Stimulated activated CD8-positive, alpha-beta memory T cell treated with anti-CD3 and anti-CD28 coated beads, Interleukin-4, amount 100 ng/mL, for 48 hours (primary cell): ENCODE measurements at regions not wholly inside any gene's neighbourhood (a gene's known extent, or its start where the extent isn't known, plus 50 kb on each side); places are given as distances from the start of the nearest gene placed in this dataset.
"Not testable (repeated sequence)": the region's sequence is repeated elsewhere in the genome, so short reads cannot be mapped to it uniquely, and the experiment has no call there.

Experiments
- DNase-seq: peaks from one replicate; pipeline ENCODE4 v3.0.0-alpha.2; 2020

DNA sequence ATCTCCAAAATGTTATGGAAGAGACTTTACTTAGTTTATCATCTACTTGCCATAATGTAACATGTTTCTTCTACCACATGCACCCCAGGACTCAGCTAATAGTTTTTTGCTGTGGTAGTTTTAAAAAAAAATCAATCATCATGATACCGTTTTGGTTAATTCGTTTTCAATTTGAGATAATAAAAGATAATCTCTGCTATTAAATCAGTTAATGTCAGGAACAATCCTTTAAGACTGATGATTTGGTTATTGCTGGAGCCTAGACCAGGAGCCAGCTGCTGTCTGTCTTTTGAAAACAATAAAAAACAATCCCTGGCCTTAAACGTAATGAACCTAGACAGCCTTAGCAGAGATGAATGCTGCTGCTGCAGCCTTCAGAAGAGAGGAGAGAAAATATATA, 403.7 kb downstream of the OXSM start:
- no peak for DNase-seq

DNA sequence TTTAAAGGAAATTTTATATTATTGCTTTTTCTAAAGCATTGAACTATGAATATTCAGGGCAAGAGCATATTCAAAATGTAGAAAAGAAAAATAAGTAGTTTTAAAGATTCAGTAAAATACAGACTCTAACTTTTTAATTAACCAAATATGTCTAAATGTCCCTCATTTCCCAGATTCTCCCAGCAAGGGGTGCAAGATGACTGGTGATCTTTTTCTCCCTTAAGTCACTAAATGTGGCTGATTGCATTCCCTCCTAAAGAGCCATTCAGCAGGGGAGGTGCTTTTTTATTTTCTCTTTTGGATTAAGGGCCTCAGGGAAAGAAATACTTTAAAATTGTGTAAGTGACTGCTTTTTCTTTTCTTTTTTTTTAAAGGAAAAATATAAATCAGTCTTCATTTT, 406.9 kb downstream of the OXSM start:
- no peak for DNase-seq

DNA sequence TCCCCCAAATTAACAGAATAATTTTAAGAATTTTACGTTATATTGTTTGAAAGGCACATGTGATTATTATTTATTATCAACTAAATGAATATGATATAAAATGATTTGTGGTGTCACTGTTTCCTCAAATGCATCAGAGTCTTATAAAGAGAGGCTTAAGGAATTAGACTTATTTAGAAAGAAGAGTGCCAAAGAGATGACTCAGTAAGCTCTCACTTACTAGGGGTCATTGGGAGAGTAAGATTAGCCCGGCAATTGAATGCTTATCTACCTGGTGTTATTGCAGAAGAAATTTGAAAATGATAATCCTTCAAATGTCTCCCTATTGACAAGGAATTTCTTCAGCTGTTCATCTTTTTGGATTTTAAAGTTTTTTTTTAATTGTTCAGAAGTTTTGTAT, 408.7 kb downstream of the OXSM start:
- DNase-seq: no peak

DNA sequence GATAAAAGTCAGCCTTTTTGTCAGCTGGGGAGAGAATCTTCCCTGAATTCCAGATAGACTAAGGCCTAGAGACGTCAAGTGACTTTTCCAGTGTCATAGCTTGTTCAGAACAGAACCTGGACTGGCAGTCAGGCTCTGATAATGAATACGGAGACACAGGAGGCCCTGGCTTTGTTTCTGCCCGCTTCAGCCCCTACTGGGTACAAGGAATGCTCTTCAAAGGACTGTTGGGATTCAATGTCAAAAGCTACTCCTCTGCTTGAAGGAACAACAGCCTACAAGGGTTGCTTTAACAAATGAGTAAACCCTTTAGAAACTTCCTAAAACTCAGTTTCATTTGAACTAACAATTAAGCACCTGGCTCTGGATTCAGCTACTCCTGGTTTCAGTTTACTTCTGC, 412.3 kb downstream of the OXSM start:
- DNase-seq: no peak

DNA sequence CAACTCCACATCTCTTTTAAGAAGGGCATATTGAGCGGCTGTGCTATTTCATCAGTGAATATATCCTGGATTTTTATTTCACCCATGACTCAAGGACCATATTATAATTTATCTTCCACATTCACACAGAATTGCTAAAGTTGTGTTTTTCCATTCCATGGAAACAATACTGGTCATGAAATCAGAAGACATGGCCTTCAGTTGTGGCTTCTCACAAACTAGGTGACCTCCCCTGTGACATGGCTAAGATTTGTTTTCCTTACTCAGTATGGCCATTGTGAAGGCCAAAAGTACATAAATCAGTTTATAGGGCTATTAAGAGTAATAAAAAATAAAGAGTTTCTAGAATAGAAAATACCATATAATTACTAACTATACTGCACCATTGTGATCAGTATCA, 415.6 kb downstream of the OXSM start:
- no peak for DNase-seq

DNA sequence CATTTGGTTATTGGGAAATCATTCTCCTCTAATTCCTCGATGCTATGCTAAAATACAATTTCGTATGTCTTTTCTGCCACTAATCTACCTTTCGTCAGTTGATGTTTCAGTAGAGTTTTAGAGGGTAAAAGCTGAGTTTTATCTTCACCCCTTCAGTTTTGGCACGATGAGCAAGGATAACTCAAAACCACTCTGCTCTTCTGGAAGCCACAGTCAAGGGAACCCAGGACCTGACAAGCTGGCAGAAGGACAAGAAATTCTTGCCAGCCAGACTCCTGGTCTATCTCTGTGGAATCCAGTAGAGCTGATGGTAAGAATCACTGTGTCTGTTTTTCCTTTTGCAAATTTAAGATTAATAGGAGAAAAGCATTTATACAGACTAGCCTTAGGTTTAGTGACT, 414.4 kb upstream of the LRRC3B start:
- DNase-seq: no peak

DNA sequence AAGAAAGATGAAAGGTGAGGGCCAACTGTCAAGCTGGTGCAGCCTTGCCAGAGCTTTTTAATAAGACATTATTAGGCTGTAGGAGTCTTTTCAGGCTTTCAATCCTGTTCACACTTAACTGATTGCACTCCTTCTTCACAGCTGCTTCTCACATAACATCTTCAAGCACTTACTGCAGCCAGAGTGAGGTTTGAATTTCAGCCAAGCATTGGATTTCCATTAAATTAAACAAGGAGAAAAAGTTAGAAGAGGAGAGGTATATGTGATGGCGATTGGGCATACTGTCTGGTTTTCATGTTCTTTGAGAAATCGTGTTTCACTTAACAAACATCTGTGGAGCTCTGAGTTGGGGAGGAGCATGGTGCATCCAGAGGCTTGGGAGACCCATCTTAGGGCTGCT, 392.8 kb upstream of the LRRC3B start:
- no peak for DNase-seq

DNA sequence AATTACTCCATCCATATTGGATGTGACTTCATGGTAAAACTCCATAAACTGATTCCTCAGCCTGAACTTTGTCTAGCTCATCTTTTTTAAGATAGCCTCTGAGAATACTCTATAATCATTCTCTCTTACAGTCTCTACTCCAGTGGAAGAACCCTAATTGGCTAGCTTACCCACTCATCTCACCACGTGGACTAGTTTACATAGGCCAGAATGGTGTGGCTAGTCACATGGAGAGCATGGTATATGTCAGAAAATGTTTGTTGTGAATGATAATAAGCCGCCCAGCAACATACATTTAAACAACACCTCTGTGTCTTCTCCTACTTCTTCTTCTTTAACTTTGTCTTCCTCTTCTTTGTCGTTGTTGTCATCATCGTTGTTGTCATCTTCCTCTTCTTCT, 389.2 kb upstream of the LRRC3B start:
- DNase-seq: no peak

DNA sequence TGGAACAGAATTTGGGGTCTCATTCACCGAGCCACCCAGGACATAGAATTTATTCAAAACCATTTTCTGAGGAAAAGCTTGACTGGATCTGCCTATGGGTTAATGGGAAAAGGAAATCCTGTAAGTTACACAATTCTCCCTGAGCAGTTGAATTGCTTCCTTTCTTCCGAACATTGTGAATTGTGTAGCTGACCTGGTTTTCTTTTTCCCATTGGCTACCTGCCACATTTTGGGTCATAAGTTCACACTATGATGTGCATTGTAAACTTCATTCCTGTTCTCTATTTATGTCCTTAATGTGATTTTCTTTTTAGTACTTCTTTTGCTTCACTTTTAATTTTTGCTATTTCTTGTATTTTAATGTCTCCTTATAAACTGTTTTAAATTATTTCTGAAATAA, 386.0 kb upstream of the LRRC3B start:
- DNase-seq: no peak

DNA sequence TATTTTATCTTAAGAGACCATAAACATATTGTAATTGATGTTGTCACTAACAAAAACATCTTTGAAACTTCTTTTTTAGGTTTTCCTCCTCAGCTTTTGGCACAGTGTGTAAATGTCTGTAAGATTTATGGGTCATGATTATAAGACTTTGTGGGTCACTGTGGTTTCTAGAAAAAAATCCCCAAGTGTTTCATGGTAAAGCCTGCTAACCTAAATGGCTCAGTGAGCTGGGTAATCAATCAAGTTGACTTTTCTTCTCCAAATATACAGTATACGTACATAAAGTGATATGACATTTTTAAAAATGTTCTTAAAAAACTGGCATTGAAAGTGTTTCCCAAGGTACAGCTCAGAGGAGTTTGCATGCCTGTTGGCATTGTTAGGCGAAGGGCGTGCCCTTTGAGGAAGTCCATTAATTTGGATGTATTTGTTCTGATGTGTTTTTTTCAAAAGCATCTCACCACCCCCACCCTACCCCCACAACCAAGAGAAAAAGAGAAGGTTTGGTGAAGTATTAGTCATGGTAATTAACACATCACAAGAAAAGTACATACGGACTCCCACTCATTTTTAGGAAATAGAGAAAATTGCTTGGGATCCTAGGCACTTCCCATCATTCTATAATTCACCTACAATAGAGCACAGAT, 385.4 kb upstream of the LRRC3B start:
- DNase-seq: no peak

DNA sequence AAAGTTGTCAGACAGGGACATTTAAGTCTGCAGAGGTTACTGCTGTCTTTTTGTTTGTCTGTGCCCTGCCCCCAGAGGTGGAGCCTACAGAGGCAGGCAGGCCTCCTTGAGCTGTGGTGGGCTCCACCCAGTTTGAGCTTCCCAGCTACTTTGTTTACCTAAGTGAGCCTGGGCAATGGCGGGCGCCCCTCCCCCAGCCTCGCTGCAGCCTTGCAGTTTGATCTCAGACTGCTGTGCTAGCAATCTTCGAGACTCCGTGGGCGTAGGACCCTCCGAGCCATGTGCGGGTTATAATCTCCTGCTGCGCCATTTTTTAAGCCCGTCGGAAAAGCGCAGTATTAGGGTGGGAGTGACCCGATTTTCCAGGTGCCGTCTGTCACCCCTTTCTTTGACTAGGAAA, 378.0 kb upstream of the LRRC3B start:
- DNase-seq: not testable (repeated sequence)

DNA sequence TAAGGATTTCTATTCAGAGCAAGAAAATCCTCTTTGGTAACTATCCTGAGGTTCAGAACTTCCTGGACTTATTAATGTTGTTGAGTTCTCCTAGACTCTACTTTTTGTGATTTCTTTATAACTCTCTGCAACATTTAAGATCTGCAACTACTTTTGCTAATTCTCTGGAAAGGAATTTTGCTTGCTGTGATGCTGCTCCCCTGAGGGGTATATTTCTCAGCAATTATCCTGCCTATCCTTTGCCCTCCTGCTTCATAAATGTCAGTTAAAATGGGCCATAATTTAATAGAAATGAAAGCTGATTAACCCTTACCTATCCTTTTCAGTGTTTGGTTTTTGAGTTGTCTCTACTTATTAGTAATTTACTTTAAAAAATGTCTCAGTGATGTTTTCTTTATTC, 377.3 kb upstream of the LRRC3B start:
- DNase-seq: no peak

DNA sequence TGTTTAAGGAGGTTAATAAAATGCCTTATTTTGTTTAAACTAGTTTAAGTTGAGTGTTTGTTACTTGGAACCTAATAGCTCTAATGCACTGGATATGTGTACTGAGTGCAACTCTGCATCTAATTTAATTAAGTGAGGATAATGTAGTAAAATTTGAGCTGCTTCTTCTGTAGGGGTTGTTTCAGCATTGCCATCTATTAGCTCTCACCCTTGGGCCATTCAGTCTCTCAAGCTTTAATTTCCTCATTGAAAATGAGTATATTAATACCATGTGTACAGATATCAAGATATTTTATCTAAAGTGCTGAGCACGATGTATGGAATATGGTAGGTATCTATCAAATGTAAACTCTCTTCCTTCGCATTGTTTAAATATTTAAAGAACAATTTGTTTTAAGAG, 375.7 kb upstream of the LRRC3B start:
- no peak for DNase-seq

DNA sequence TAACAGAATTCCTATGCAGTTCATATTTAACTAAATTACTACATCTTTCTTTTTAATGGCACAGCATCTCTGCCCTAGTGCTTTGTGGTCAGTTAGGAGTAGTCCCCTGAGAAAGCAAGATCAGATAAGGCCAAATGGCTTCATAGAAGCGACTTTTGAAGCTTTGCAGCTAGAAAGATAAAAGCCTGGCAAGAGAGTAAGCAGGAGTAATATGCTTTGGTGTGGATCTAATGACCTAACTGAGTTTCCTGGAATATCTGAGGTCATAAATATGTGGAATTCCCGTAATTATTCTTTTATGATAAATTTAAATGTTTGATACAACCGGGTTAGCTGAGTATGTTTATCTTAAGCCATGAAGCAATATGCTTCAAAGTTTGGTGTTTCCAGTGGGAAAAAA, 374.9 kb upstream of the LRRC3B start:
- no peak for DNase-seq

DNA sequence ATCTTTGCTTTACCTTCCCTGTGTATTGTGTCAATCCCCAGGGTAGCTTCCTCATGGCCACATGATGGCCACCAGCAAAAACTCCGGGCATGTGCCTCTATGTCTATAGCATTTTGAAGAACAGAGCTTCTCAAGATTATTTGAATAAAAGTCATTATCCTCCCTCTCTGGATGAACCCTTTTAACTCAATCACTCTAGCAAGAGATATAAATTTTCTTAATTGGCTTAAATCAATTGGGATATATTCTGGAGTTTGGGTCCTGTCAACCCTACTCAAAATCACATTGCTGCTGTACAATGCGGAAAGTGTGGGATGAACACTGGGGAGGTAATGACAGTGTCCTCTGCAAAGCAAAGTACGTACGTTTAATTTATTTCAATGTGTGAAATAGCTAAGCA, 370.6 kb upstream of the LRRC3B start:
- DNase-seq: no peak

DNA sequence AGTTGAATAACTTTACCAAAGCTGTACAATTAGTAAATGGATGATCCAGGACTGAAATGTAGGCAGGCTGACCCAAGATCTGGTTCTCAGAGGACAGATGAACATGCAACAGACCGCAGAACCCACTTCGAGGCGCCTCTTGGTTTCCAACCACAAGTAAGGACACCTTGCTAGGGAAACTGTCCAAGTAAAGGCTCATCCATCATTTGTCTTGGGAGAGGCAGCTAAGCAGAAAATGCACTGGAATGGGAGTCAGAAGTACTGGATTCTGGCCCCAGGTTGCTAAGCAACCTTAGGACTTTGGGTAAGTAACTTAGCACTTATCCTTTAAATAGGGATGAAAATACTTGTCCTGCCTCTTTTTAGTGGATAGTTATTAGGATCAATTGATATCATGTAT, 366.3 kb upstream of the LRRC3B start:
- no peak for DNase-seq

DNA sequence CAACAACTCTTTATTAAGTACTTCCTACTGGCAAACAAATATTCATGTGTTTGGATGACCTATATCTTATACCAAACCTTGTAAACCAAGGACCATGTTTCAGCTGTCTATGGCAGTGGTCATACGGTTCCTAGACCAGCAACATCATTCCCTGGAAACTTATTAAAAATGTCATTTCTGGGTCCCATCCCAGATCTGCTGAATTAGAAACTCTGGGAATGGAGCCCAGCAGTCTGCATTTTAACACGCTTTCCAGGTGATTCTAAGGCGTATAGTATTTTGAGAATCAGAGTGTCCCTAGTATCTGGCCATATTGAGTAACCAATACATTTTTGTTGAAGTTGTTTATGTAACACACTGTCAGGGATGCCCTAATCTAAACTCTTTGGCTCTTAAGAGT, 363.4 kb upstream of the LRRC3B start:
- no peak for DNase-seq

DNA sequence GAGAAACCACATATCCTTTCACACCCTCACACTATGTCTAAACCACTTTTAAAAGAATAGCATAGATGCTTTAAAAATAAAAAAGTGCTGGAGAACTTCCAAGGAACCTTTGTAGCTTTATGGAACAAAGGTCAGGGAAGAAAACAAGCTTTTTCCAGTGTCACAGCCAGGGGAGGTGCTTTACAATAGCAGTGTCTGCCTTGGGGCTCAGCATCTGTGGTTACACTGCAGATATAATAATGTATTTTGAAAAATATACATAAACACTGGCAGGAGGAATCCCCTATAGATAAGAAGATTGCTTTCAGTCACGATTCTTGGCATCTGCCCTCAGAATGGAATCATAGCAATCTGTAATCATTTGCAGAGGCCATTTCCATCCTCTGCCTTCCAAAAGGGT, 362.4 kb upstream of the LRRC3B start:
- no peak for DNase-seq

DNA sequence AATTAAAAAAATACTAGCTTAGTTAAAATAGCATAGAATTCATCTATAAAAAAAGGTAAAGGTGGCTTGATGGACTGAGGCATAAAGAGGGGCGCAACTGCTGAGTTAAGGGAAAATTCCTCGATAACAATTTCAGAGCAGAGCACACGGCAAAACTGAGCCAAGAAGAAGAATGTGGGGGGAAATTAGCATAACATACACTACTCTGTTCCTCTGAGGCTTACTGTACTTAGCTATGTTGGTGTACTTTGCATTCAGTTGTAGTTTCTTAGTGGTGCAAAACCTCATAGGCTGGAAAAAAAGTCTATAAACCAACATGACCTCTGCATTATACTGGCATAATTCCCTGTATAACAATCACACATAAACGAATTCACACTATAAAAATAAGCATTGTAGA, 357.9 kb upstream of the LRRC3B start:
- DNase-seq: no peak

DNA sequence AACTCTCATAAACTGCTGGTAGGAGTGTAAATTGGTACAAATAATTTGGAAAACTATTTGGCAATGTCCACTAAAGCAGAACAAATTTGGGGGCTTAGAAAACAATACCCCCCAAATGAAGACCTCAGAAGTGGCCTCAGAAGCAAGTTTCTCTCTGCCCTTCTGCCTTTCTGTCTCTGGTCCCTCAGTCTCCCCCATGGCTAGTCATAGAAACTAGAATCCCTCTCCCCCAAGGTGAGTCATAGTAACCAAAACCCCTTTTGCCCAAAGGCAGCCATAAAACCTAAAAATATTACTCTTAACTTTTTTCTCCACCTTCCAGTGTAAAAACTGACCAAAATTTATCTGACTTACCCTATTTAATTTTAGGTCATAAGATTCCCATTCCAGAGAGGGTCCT, 350.7 kb upstream of the LRRC3B start:
- DNase-seq: no peak

DNA sequence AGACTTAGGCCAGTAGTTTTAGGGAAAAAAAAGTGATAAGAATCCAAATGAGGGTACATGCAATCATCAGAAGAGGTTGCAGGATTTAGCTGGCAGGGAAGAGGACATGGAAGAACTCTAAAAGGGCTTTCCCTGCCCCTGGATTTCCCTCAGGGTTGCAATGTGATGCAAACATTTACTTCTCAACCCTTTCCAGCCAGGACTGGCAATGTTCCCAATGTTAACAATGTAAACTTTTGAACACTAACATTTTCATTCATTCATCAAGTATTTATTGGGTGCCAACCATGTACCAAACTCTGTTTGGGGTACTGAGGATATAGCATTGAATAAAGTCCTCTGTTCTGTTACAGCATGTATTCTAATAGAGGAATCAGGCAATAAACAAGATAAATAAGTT, 349.4 kb upstream of the LRRC3B start:
- no peak for DNase-seq

DNA sequence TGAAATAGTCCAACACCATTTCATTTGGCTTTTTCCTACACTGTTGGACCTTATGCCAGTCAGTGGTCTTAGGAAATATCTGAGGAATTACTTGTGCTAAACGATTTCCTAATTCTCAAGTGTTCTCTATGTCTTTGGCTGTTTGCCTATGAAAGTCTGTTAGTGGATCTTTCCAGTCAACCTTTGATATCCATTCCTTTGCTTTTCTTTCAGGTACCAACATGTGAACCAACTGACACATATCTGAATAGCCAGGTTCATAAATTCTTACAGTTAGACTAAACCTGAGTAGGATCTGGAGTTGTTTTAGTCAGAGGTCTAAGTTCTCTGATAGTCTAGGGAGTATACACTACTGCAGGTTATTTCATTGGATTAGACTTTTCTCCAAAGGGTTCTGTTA, 343.5 kb upstream of the LRRC3B start:
- DNase-seq: no peak

DNA sequence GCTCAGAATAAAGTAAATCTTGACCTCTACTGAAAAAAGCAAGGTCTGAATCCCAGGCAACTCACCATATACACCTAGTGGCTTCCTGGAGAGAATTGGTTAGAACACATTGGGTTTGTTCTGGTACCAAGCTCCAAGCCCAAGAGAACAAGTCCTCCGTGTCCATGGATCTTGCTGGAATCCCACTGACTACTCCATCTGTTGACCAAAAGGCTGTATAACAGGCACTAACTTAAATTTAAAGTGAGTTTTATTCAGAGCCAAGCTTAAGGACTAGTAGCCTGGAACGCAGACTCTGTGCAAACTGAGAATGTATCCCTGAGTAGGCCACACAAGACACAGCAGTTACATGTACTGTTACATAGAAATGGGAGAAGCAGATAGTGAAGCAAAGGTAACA, 342.1 kb upstream of the LRRC3B start:
- no peak for DNase-seq

DNA sequence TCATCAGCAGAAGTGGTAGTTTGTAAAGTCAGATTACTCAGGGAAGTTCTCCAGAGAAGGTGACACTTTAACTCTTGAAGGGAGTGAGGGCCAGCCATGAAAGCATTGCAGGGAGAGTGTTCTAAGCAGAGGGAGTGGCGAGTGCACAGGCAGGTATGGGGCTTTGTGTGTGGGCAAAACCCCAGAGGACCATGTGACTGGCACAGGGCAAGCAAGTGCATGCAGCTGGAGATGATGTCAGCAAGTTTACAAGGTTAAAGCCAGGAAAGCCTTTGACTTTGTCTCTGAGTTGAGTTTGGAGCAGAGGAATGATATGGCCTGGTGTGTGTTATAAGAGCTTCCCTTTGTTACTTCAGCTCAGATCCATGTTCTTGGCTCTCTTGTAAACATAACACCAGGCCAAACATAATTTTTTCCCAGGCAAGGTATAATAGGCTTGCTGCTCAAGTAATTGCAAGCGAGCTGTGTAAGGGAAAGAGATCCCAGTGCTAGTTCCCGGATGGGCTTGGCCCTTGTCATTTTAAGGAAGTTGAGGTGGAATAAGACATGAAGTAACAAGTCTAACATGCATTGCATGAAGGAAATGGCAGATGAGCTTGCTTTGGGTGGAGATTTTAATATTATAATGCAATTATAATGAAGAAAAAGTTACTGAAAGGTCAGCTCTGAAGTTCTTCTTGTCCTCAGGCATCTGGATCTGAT, 341.1 kb upstream of the LRRC3B start:
- no peak for DNase-seq

DNA sequence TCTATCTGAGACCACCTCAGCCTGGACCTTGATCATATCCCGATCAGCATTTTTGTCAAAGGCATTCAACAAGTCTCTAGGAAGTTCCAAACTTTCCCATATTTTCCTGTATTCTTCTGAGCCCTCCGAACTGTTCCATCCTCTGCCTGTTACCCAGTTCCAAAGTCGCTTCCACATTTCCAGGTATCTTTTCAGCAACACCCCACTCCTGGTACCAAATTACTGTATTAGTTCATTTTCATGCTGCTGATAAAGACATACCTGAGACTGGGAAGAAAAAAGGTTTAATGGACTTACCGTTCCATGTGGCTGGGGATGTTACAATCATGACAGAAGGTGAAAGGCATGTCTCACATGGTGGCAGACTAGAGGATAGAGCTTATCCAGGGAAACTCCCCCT, 338.1 kb upstream of the LRRC3B start:
- DNase-seq: not testable (repeated sequence)
